Parathyroid adenoma (tissue), 2 donors: ENCODE measurements at regions not wholly inside any gene's neighbourhood (a gene's known extent, or its start where the extent isn't known, plus 50 kb on each side); places are given as distances from the start of the nearest gene placed in this dataset.

Source experiments
- H2AFZ ChIP-seq: fragments of 300-600 bp; sonication (generic); one replicate; pipeline ENCODE4 v1.7.0; 2017; ENCODE audit warnings: antibody characterized with exemption, mild to moderate bottlenecking
- H3K27ac ChIP-seq: fragments of 300-600 bp; sonication (generic); one replicate; pipeline ENCODE4 v1.7.0; 2017
- H3K27me3 ChIP-seq: fragments of 300-600 bp; sonication (generic); one replicate; pipeline ENCODE4 v1.7.0; 2017; ENCODE audit warnings: low read length; ENCODE audit not compliant: control insufficient read depth, insufficient read depth
- H3K36me3 ChIP-seq: fragments of 300-600 bp; sonication (generic); one replicate; pipeline ENCODE4 v1.7.0; 2017; ENCODE audit warnings: low read length; ENCODE audit not compliant: control insufficient read depth, insufficient read depth
- H3K4me1 ChIP-seq: fragments of 300-600 bp; sonication (generic); one replicate; pipeline ENCODE4 v1.7.0; 2017; ENCODE audit warnings: control low read depth
- H3K4me2 ChIP-seq: fragments of 300-600 bp; sonication (generic); one replicate; pipeline ENCODE4 v1.7.0; 2017; ENCODE audit warnings: low read length
- H3K4me3 ChIP-seq: fragments of 300-600 bp; sonication (generic); one replicate; pipeline ENCODE4 v1.7.0; 2017; ENCODE audit warnings: low read depth, low read length
- H3K79me2 ChIP-seq: fragments of 300-600 bp; sonication (generic); one replicate; pipeline ENCODE4 v1.7.0; 2017; ENCODE audit warnings: control low read depth
- H3K9ac ChIP-seq: fragments of 300-600 bp; sonication (generic); one replicate; pipeline ENCODE4 v1.7.0; 2017; ENCODE audit warnings: mild to moderate bottlenecking
- H3K9me3 ChIP-seq: fragments of 300-600 bp; sonication (generic); one replicate; pipeline ENCODE4 v1.7.0; 2017; ENCODE audit warnings: low read length; ENCODE audit not compliant: control insufficient read depth
- CTCF ChIP-seq: fragments of 300-600 bp; sonication (generic); IDR thresholded peaks from one replicate; pipeline ENCODE4 v1.7.0; 2017; ENCODE audit warnings: antibody characterized with exemption, mild to moderate bottlenecking
- donor health status: primary hyperparathyroidism.

- H3K9me3 ChIP-seq, result no peaks in the 10 kb centered on the region
- H3K27me3 ChIP-seq, result no peaks in the 10 kb centered on the region
- H3K79me2 ChIP-seq, result no peaks in the 10 kb centered on the region
- no peak overlapping the region for H3K27ac ChIP-seq
- no peak overlapping the region for H3K4me2 ChIP-seq
- no peaks in the 10 kb centered on the region for H3K4me1 ChIP-seq
- H3K36me3 ChIP-seq, result no peaks in the 10 kb centered on the region
- H2AFZ ChIP-seq, result no peak overlapping the region
- TF ChIP-seq CTCF, result no peak
- no peak overlapping the region for H3K9ac ChIP-seq
- H3K4me3 ChIP-seq, result no peak overlapping the region
Measured at GRCh38 chr16:60510208-60510607, 1526.0 kb downstream of the CDH8 start.

- Histone ChIP-seq H3K27ac (no peak overlapping the region), H3K4me3 (no peak overlapping the region), H3K4me1 (no peaks in the 10 kb centered on the region), H3K79me2 (no peaks in the 10 kb centered on the region), H2AFZ (no peak overlapping the region), H3K36me3 (no peaks in the 10 kb centered on the region), H3K9me3 (no peaks in the 10 kb centered on the region), H3K9ac (no peak overlapping the region), H3K27me3 (no peaks in the 10 kb centered on the region), H3K4me2 (no peak overlapping the region)
- TF ChIP-seq CTCF, result no peak
Measured at GRCh38 chr16:60491273-60491672, 1545.0 kb downstream of the CDH8 start.

- TF ChIP-seq CTCF, result no peak
- Histone ChIP-seq H3K36me3 (no peaks in the 10 kb centered on the region), H3K4me1 (no peaks in the 10 kb centered on the region), H3K79me2 (no peaks in the 10 kb centered on the region), H3K9me3 (no peaks in the 10 kb centered on the region), H3K9ac (no peak overlapping the region), H2AFZ (no peak overlapping the region), H3K4me2 (no peak overlapping the region), H3K27ac (no peak overlapping the region), H3K27me3 (no peaks in the 10 kb centered on the region), H3K4me3 (no peak overlapping the region)
Measured at GRCh38 chr16:60485872-60486489, 1550.3 kb downstream of the CDH8 start.

- H3K27ac ChIP-seq, result no peak overlapping the region
- no peak overlapping the region for H3K9ac ChIP-seq
- no peak overlapping the region for H2AFZ ChIP-seq
- no peak overlapping the region for H3K4me3 ChIP-seq
- H3K4me1 ChIP-seq, result no peaks in the 10 kb centered on the region
- no peaks in the 10 kb centered on the region for H3K79me2 ChIP-seq
- no peak overlapping the region for H3K4me2 ChIP-seq
- H3K36me3 ChIP-seq, result no peaks in the 10 kb centered on the region
- TF ChIP-seq CTCF, result no peak
- H3K27me3 ChIP-seq, result no peaks in the 10 kb centered on the region
- H3K9me3 ChIP-seq, result no peaks in the 10 kb centered on the region
Measured at GRCh38 chr16:60484901-60485300, 1551.3 kb downstream of the CDH8 start.

GRCh38 chr16:60481591-60481990 lies 1554.6 kb downstream of the CDH8 start:
- Histone ChIP-seq H3K4me2 (no peak overlapping the region), H3K4me1 (no peaks in the 10 kb centered on the region), H3K27me3 (no peaks in the 10 kb centered on the region), H3K4me3 (no peak overlapping the region), H3K9me3 (no peaks in the 10 kb centered on the region), H3K9ac (no peak overlapping the region), H3K36me3 (no peaks in the 10 kb centered on the region), H3K79me2 (no peaks in the 10 kb centered on the region), H2AFZ (no peak overlapping the region), H3K27ac (no peak overlapping the region)
- no peak for TF ChIP-seq CTCF
